Stimulated activated naive CD8-positive, alpha-beta T cell treated with anti-CD3 and anti-CD28 coated beads, Interleukin-15, Interleukin-2, amounts not matched to agents 100 ng/mL and 50 ng/mL, for 24 hours (primary cell): ENCODE measurements at regions not wholly inside any gene's neighbourhood (a gene's known extent, or its start where the extent isn't known, plus 50 kb on each side); places are given as distances from the start of the nearest gene placed in this dataset.

Source experiments
- H3K27ac Mint-ChIP-seq: one replicate; pipeline ENCODE4 v1.8.0; 2021; ENCODE audit warnings: mild to moderate bottlenecking, mixed read lengths
- H3K27me3 Mint-ChIP-seq: one replicate; pipeline ENCODE4 v1.8.0; 2021; ENCODE audit warnings: mixed read lengths
- H3K36me3 Mint-ChIP-seq: one replicate; pipeline ENCODE4 v1.8.0; 2021; ENCODE audit warnings: low read depth, mixed read lengths
- H3K4me1 Mint-ChIP-seq: one replicate; pipeline ENCODE4 v1.8.0; 2021; ENCODE audit warnings: low read depth, mixed read lengths
- H3K4me3 Mint-ChIP-seq: one replicate; pipeline ENCODE4 v1.8.0; 2021; ENCODE audit warnings: mild to moderate bottlenecking, mixed read lengths
- H3K9me3 Mint-ChIP-seq: one replicate; pipeline ENCODE4 v1.8.0; 2021; ENCODE audit warnings: mixed read lengths

GRCh38 chr9:107221321-107221720 is 61.8 kb upstream of the RAD23B start:
- Mint-ChIP-seq H3K36me3 (no peaks in the 10 kb centered on the region), H3K4me1 (peaks cover 13% of the 10 kb centered on the region), H3K4me3 (no peak overlapping the region), H3K27me3 (peaks cover 25% of the 10 kb centered on the region), H3K9me3 (peaks cover 4% of the 10 kb centered on the region), H3K27ac (no peak overlapping the region)

GRCh38 chr9:107222020-107222522 is 61.0 kb upstream of the RAD23B start:
- no peak overlapping the region for H3K4me3 Mint-ChIP-seq

GRCh38 chr9:107223381-107223780 is 59.7 kb upstream of the RAD23B start:
- H3K36me3 Mint-ChIP-seq = no peaks in the 10 kb centered on the region
- H3K27ac Mint-ChIP-seq = no peak overlapping the region
- peaks cover 44% of the 10 kb centered on the region for H3K27me3 Mint-ChIP-seq
- peaks cover 13% of the 10 kb centered on the region for H3K4me1 Mint-ChIP-seq
- H3K9me3 Mint-ChIP-seq = no peaks in the 10 kb centered on the region
- H3K4me3 Mint-ChIP-seq = no peak overlapping the region

More at GRCh38 chr9:107222020-107222522, 61.0 kb upstream of the RAD23B start:
- H3K36me3 Mint-ChIP-seq = no peaks in the 10 kb centered on the region
- no peak overlapping the region for H3K27ac Mint-ChIP-seq
- peaks cover 13% of the 10 kb centered on the region for H3K4me1 Mint-ChIP-seq
- H3K9me3 Mint-ChIP-seq = peaks cover 4% of the 10 kb centered on the region
- H3K27me3 Mint-ChIP-seq = peaks cover 31% of the 10 kb centered on the region

- Mint-ChIP-seq H3K36me3 (no peaks in the 10 kb centered on the region), H3K4me3 (no peak overlapping the region), H3K27ac (no peak overlapping the region), H3K27me3 (peaks cover 48% of the 10 kb centered on the region), H3K4me1 (peaks cover 6% of the 10 kb centered on the region), H3K9me3 (no peaks in the 10 kb centered on the region)
Measured at GRCh38 chr9:107224252-107224651, 58.8 kb upstream of the RAD23B start.

- Mint-ChIP-seq H3K9me3 (no peaks in the 10 kb centered on the region), H3K36me3 (no peaks in the 10 kb centered on the region), H3K27ac (no peak overlapping the region), H3K4me1 (no peaks in the 10 kb centered on the region), H3K27me3 (peaks cover 69% of the 10 kb centered on the region), H3K4me3 (no peak overlapping the region)
Measured at GRCh38 chr9:107226421-107226820, 56.7 kb upstream of the RAD23B start.

GRCh38 chr9:107227774-107228173 is 55.3 kb upstream of the RAD23B start:
- Mint-ChIP-seq H3K27ac (no peak overlapping the region), H3K9me3 (no peaks in the 10 kb centered on the region), H3K36me3 (no peaks in the 10 kb centered on the region), H3K4me3 (no peak overlapping the region), H3K4me1 (no peaks in the 10 kb centered on the region), H3K27me3 (peaks cover 69% of the 10 kb centered on the region)

- Mint-ChIP-seq H3K4me1 (no peaks in the 10 kb centered on the region), H3K27me3 (peaks cover 69% of the 10 kb centered on the region), H3K9me3 (no peaks in the 10 kb centered on the region), H3K4me3 (no peak overlapping the region), H3K36me3 (no peaks in the 10 kb centered on the region), H3K27ac (no peak overlapping the region)
Measured at GRCh38 chr9:107228496-107229039, 54.5 kb upstream of the RAD23B start.

- H3K27me3 Mint-ChIP-seq = peaks cover 69% of the 10 kb centered on the region
- no peaks in the 10 kb centered on the region for H3K36me3 Mint-ChIP-seq
- H3K9me3 Mint-ChIP-seq = no peaks in the 10 kb centered on the region
- no peak overlapping the region for H3K4me3 Mint-ChIP-seq
- no peaks in the 10 kb centered on the region for H3K4me1 Mint-ChIP-seq
- H3K27ac Mint-ChIP-seq = no peak overlapping the region
Measured at GRCh38 chr9:107229241-107229741, 53.8 kb upstream of the RAD23B start.
